ENCODE measurements at regions not wholly inside any gene's neighbourhood (a gene's known extent, or its start where the extent isn't known, plus 50 kb on each side); places are given as distances from the start of the nearest gene placed in this dataset.

DNA sequence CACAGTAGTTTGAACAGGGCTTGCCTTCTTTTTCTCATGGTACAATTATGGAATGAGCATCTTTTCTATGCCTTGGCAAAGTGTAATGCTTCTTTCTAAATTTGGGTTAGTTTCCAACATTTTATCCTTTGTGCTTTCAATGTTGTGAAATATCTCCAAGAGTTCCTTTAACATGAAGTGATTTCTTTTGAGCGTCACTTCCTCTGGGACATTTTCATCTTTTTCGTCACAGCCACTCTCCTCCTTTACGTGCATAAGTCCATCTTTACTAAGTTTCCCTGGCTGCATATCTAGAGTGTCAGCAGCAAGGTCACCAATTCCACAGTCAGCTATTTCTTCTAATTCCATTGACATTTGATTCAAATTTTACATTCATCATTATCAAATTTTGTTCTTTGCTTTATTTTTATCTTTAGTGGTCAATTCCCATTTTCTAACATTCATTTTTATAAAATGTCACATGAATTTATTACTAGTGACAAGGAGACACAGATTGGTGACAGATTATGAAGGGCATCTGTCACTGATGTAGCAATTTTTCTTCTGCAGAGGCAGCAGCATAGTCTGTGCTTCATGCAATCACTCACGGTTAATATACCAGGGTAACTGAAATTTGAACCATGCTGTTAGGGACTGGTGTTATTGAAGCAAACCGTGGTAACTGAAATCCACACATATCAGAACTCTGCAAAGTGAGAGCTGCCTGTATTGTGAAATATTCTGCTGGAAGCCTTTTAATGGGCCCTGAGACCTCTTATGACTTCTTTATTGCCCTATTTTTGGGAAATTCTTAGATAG, 126.5 kb upstream of the THBS1 start (continued):
- TF ChIP-seq, protein P1, sequence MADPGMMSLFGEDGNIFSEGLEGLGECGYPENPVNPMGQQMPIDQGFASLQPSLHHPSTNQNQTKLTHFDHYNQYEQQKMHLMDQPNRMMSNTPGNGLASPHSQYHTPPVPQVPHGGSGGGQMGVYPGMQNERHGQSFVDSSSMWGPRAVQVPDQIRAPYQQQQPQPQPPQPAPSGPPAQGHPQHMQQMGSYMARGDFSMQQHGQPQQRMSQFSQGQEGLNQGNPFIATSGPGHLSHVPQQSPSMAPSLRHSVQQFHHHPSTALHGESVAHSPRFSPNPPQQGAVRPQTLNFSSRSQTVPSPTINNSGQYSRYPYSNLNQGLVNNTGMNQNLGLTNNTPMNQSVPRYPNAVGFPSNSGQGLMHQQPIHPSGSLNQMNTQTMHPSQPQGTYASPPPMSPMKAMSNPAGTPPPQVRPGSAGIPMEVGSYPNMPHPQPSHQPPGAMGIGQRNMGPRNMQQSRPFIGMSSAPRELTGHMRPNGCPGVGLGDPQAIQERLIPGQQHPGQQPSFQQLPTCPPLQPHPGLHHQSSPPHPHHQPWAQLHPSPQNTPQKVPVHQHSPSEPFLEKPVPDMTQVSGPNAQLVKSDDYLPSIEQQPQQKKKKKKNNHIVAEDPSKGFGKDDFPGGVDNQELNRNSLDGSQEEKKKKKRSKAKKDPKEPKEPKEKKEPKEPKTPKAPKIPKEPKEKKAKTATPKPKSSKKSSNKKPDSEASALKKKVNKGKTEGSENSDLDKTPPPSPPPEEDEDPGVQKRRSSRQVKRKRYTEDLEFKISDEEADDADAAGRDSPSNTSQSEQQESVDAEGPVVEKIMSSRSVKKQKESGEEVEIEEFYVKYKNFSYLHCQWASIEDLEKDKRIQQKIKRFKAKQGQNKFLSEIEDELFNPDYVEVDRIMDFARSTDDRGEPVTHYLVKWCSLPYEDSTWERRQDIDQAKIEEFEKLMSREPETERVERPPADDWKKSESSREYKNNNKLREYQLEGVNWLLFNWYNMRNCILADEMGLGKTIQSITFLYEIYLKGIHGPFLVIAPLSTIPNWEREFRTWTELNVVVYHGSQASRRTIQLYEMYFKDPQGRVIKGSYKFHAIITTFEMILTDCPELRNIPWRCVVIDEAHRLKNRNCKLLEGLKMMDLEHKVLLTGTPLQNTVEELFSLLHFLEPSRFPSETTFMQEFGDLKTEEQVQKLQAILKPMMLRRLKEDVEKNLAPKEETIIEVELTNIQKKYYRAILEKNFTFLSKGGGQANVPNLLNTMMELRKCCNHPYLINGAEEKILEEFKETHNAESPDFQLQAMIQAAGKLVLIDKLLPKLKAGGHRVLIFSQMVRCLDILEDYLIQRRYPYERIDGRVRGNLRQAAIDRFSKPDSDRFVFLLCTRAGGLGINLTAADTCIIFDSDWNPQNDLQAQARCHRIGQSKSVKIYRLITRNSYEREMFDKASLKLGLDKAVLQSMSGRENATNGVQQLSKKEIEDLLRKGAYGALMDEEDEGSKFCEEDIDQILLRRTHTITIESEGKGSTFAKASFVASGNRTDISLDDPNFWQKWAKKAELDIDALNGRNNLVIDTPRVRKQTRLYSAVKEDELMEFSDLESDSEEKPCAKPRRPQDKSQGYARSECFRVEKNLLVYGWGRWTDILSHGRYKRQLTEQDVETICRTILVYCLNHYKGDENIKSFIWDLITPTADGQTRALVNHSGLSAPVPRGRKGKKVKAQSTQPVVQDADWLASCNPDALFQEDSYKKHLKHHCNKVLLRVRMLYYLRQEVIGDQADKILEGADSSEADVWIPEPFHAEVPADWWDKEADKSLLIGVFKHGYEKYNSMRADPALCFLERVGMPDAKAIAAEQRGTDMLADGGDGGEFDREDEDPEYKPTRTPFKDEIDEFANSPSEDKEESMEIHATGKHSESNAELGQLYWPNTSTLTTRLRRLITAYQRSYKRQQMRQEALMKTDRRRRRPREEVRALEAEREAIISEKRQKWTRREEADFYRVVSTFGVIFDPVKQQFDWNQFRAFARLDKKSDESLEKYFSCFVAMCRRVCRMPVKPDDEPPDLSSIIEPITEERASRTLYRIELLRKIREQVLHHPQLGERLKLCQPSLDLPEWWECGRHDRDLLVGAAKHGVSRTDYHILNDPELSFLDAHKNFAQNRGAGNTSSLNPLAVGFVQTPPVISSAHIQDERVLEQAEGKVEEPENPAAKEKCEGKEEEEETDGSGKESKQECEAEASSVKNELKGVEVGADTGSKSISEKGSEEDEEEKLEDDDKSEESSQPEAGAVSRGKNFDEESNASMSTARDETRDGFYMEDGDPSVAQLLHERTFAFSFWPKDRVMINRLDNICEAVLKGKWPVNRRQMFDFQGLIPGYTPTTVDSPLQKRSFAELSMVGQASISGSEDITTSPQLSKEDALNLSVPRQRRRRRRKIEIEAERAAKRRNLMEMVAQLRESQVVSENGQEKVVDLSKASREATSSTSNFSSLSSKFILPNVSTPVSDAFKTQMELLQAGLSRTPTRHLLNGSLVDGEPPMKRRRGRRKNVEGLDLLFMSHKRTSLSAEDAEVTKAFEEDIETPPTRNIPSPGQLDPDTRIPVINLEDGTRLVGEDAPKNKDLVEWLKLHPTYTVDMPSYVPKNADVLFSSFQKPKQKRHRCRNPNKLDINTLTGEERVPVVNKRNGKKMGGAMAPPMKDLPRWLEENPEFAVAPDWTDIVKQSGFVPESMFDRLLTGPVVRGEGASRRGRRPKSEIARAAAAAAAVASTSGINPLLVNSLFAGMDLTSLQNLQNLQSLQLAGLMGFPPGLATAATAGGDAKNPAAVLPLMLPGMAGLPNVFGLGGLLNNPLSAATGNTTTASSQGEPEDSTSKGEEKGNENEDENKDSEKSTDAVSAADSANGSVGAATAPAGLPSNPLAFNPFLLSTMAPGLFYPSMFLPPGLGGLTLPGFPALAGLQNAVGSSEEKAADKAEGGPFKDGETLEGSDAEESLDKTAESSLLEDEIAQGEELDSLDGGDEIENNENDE (IDR thresholded peaks at IDR 0.05; ENCODE audit: insufficient replicate concordance, low read length): no peak
- TF ChIP-seq MAFK (IDR thresholded peaks at IDR 0.05; ENCODE audit: low read depth, low read length) (no peak), EGR1 (IDR thresholded peaks at IDR 0.05; ENCODE audit: borderline replicate concordance, low read depth, low read length) (no peak), NANOG (IDR thresholded peaks at IDR 0.05; ENCODE audit: insufficient read depth, low read depth, low read length, poor library complexity, severe bottlenecking) (no peak), NRF1 (IDR thresholded peaks at IDR 0.05; ENCODE audit: low read depth, low read length) (no peak), POLR2A (IDR thresholded peaks at IDR 0.05; ENCODE audit: control extremely low read depth in 1 of 2, low read depth in 2 of 2, low read length in 2 of 2) (no peak), CBX5 (IDR thresholded peaks at IDR 0.05; ENCODE audit: low read depth, low read length) (no peak)
- TF ChIP-seq, protein P2, sequence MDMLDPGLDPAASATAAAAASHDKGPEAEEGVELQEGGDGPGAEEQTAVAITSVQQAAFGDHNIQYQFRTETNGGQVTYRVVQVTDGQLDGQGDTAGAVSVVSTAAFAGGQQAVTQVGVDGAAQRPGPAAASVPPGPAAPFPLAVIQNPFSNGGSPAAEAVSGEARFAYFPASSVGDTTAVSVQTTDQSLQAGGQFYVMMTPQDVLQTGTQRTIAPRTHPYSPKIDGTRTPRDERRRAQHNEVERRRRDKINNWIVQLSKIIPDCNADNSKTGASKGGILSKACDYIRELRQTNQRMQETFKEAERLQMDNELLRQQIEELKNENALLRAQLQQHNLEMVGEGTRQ (IDR thresholded peaks at IDR 0.05; ENCODE audit: low read length): no peak
